BJ (cell line): ENCODE measurements at regions not wholly inside any gene's neighbourhood (a gene's known extent, or its start where the extent isn't known, plus 50 kb on each side); places are given as distances from the start of the nearest gene placed in this dataset.

Source experiments
- CTCF ChIA-PET: fragments of 350-600 bp; formaldehyde crosslinking; extraction: SDS; loops from one replicate; lab custom pipeline; 2021; ENCODE audit warnings: antibody characterized with exemption, inconsistent platforms; lab: Yijun Ruan, JAX
- POLR2A ChIA-PET: fragments of 300-600 bp; sonication (Branson Sonifier 250); formaldehyde crosslinking; extraction: SDS; loops from one replicate; lab custom pipeline; 2021; ENCODE audit warnings: antibody characterized with exemption; lab: Charles Lee
- DNase-seq: peaks from one replicate; pipeline ENCODE4 v3.0.0-alpha.2; 2011; ENCODE audit warnings: low read depth
- H3K27me3 ChIP-seq: 2 replicates; pipeline ENCODE4 v1.6.0; 2011; ENCODE audit warnings: low read length; ENCODE audit not compliant: control insufficient read depth, insufficient read depth
- H3K36me3 ChIP-seq: 2 replicates; pipeline ENCODE4 v1.5.1; 2011; ENCODE audit warnings: low read length; ENCODE audit not compliant: control insufficient read depth, insufficient read depth
- H3K4me3 ChIP-seq: 2 replicates; pipeline ENCODE4 v1.5.1; 2011; ENCODE audit warnings: low read depth, mild to moderate bottlenecking, control low read depth, low read length
- TF ChIP-seq, protein P1 (sequence below): IDR thresholded peaks from 2 replicates; pipeline ENCODE4 v1.5.1; 2011; ENCODE audit warnings: low read depth, mild to moderate bottlenecking, control low read depth, inconsistent platforms, low read length, moderate library complexity; ENCODE audit not compliant: insufficient read depth

DNA sequence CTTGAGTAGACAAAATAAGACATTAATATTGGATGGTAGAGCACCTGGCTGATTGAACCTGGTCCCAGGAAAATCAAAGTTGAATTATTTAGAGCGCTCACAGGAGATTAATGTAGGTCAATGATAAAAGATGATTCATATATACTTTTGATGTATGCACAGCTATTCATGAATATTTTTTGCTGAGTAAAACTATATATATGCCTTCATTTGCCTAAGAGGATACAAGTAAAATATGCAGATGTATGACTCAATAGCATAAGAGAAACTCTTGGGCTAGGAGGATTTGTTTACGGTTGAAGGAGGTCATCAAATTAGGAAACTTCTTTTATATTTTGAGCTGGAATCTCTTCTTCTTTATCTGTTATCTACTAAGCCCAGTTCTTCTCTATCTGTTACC, 202.7 kb upstream of the HS3ST1 start:
- POLR2A ChIA-PET, result no interaction called here
- Histone ChIP-seq H3K4me3 (no peak overlapping the region), H3K27me3 (no peaks in the 10 kb centered on the region), H3K36me3 (no peaks in the 10 kb centered on the region)
- TF ChIP-seq, protein P1, sequence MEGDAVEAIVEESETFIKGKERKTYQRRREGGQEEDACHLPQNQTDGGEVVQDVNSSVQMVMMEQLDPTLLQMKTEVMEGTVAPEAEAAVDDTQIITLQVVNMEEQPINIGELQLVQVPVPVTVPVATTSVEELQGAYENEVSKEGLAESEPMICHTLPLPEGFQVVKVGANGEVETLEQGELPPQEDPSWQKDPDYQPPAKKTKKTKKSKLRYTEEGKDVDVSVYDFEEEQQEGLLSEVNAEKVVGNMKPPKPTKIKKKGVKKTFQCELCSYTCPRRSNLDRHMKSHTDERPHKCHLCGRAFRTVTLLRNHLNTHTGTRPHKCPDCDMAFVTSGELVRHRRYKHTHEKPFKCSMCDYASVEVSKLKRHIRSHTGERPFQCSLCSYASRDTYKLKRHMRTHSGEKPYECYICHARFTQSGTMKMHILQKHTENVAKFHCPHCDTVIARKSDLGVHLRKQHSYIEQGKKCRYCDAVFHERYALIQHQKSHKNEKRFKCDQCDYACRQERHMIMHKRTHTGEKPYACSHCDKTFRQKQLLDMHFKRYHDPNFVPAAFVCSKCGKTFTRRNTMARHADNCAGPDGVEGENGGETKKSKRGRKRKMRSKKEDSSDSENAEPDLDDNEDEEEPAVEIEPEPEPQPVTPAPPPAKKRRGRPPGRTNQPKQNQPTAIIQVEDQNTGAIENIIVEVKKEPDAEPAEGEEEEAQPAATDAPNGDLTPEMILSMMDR, result no peak
- no peak for DNase-seq
- CTCF ChIA-PET, result no interaction called here

DNA sequence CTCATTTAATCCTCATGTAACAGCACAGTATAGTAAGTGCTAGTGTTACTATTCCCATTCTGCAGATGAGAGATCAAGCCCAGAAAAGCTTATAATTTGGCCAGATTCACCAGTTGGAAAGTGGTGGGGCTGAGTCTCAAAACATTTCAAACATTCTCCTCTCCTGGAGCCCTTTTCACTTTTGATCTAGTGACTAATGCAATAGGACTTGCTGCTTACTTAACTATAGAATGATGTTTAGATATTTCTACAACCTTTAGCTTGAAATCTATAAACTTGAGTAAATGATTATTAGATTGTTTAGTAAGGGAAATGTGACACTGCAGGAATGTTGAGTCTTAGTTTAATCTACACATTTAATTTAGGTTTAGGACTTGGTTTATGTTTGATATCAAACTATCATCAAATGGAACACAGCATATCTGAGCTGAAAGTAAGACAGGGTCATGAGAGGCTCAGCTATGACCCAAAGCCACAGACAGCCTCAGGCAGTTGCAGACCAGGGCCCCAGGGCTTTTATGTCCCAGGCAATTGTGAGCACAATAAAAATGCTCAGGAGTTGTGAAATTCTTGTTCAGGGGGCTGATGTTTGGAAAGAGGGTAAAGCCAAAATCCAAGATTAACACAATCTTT, 199.5 kb upstream of the HS3ST1 start:
- H3K4me3 ChIP-seq, result no peak overlapping the region
- no peak for DNase-seq
- TF ChIP-seq, protein P1, result no peak
- H3K36me3 ChIP-seq, result no peaks in the 10 kb centered on the region
- ChIA-PET POLR2A (no interaction called here), CTCF (no interaction called here)
- no peaks in the 10 kb centered on the region for H3K27me3 ChIP-seq

DNA sequence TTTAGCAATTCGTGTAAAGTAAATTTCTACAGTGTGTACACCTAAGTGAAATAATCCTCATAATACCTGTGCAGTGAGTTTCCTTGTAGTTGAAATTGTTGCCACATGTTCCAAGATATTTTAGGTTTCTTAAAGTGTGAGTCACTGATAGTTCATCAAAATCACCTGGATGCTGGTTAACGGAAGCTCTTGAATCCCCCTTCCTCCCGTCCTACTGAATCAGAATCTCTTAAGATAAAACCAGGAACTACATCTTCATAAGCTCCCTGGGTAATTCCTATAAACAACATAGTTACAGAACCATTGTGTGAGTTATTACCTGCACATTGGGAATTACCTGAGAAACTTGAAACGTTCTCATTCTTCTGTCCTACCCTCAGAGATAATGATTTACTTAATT, 197.4 kb upstream of the HS3ST1 start:
- DNase-seq, result no peak
- H3K27me3 ChIP-seq, result no peaks in the 10 kb centered on the region
- H3K4me3 ChIP-seq, result no peak overlapping the region
- POLR2A ChIA-PET, result interaction anchor here (0.6 kb wide), 1 partner anchor 112 kb away, joined by 4 read pairs; no protein-coding TSS in a partner anchor
- TF ChIP-seq, protein P1, result no peak
- no peaks in the 10 kb centered on the region for H3K36me3 ChIP-seq
- CTCF ChIA-PET, result no interaction called here

DNA sequence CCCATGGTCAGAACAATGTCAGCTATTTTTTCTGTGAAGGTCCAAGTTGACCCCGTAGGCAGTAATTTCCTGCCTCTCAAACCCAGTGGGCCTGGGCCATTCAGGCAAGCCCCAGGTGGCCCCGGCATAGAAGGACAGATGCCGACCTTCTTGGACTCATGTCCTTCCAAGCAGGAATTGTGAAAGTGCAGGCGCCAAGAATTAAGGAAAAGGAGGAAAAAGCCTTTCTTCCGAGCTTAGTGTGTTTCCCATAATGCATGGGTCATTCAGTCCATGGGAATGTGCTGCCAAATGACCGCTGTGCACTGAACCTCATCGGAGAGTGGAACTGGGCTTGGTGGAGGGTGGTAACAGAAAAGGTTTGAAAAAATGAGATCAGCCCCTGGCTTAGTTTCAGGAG, 196.5 kb upstream of the HS3ST1 start:
- Histone ChIP-seq H3K36me3 (no peaks in the 10 kb centered on the region), H3K27me3 (no peaks in the 10 kb centered on the region), H3K4me3 (no peak overlapping the region)
- CTCF ChIA-PET, result interaction anchor here (0.6 kb wide), 1 partner anchor 462 kb away, joined by 3 read pairs; no protein-coding TSS in a partner anchor
- TF ChIP-seq, protein P1, result no peak
- POLR2A ChIA-PET, result no interaction called here
- no peak for DNase-seq

DNA sequence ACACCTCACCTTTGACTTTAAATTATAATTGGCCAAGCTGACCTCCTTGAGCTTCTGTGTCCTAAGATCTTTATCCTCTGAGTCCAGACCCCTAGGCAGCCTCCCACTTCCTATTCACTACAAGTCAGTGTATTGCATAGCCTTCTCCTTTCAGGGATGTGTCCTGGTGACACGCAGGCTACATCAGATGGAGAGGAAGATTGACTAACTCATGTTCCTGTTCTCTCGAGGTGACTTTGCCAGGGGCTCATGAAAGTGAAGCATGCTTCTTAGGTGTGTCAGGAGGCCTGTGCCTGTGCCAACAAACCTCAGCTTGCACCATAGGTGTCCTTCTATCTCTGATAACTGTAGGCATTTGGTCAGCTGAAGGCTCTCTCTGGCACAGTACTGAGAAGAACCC, 195.7 kb upstream of the HS3ST1 start:
- Histone ChIP-seq H3K36me3 (no peaks in the 10 kb centered on the region), H3K4me3 (no peak overlapping the region), H3K27me3 (no peaks in the 10 kb centered on the region)
- ChIA-PET POLR2A (no interaction called here), CTCF (no interaction called here)
- no peak for DNase-seq
- TF ChIP-seq, protein P1, result no peak
